T-helper 17 cell (primary cell): ENCODE measurements at regions not wholly inside any gene's neighbourhood (a gene's known extent, or its start where the extent isn't known, plus 50 kb on each side); places are given as distances from the start of the nearest gene placed in this dataset.
"Not testable (repeated sequence)": the region's sequence is repeated elsewhere in the genome, so short reads cannot be mapped to it uniquely, and the experiment has no call there.

Source experiments
- ATAC-seq: fragments of 150-1000 bp; cut with Tn5 transposase; 2 replicates; pipeline ENCODE4 v1.10.0; 2021; ENCODE audit warnings: mild to moderate bottlenecking, moderate library complexity
- DNase-seq, 3 donors: peaks; one replicate each; pipeline versions ENCODE4 v3.0.0 to v3.0.0-alpha.2; 2020 to 2021
- H3K9me3 ChIP-seq: one replicate; pipeline ENCODE4 v1.7.0; 2013; ENCODE audit warnings: low read length, mild to moderate bottlenecking; ENCODE audit not compliant: control insufficient read depth, poor library complexity, severe bottlenecking
- H3K27ac Mint-ChIP-seq: one replicate; pipeline ENCODE4 v1.8.0; 2022; ENCODE audit warnings: mild to moderate bottlenecking, moderate library complexity, mixed read lengths
- H3K27me3 Mint-ChIP-seq: one replicate; pipeline ENCODE4 v1.8.0; 2022; ENCODE audit warnings: mixed read lengths
- H3K36me3 Mint-ChIP-seq: one replicate; pipeline ENCODE4 v1.8.0; 2022; ENCODE audit warnings: low read depth, mixed read lengths
- H3K4me1 Mint-ChIP-seq: one replicate; pipeline ENCODE4 v1.8.0; 2022; ENCODE audit warnings: mild to moderate bottlenecking, mixed read lengths
- H3K4me3 Mint-ChIP-seq: one replicate; pipeline ENCODE4 v1.8.0; 2022; ENCODE audit warnings: mild to moderate bottlenecking, moderate library complexity, mixed read lengths

- Mint-ChIP-seq H3K4me3 (no peak overlapping the region), H3K27me3 (peaks cover 10% of the 10 kb centered on the region), H3K36me3 (no peaks in the 10 kb centered on the region), H3K4me1 (no peaks in the 10 kb centered on the region), H3K27ac (no peak overlapping the region)
- no peak for ATAC-seq
- DNase-seq = no peak
- H3K9me3 ChIP-seq = no peaks in the 10 kb centered on the region
Measured at GRCh38 chr1:5779608-5780323, 212.5 kb downstream of the NPHP4 start.

GRCh38 chr1:5776035-5776550 is 216.1 kb downstream of the NPHP4 start:
- no peak for DNase-seq
- H3K9me3 ChIP-seq = no peaks in the 10 kb centered on the region
- no peak overlapping the region for H3K27ac Mint-ChIP-seq
- H3K4me1 Mint-ChIP-seq = peaks cover 2% of the 10 kb centered on the region
- no peaks in the 10 kb centered on the region for H3K36me3 Mint-ChIP-seq
- ATAC-seq = no peak
- peaks cover 22% of the 10 kb centered on the region for H3K27me3 Mint-ChIP-seq
- no peak overlapping the region for H3K4me3 Mint-ChIP-seq

- DNase-seq (no peak), ATAC-seq (no peak)
- H3K27me3 Mint-ChIP-seq = peaks cover 29% of the 10 kb centered on the region
- peak overlapping the region; percentile 34 for H3K27ac Mint-ChIP-seq
- peaks cover 2% of the 10 kb centered on the region for H3K36me3 Mint-ChIP-seq
- H3K9me3 ChIP-seq = no peaks in the 10 kb centered on the region
- no peak overlapping the region for H3K4me3 Mint-ChIP-seq
- peaks cover 8% of the 10 kb centered on the region for H3K4me1 Mint-ChIP-seq
Measured at GRCh38 chr1:5774019-5774418, 218.2 kb downstream of the NPHP4 start.

- no peaks in the 10 kb centered on the region for H3K9me3 ChIP-seq
- ATAC-seq (no peak), DNase-seq (no peak)
- Mint-ChIP-seq H3K4me3 (no peak overlapping the region), H3K27ac (no peak overlapping the region), H3K27me3 (peaks cover 49% of the 10 kb centered on the region), H3K36me3 (peaks cover 2% of the 10 kb centered on the region), H3K4me1 (peaks cover 8% of the 10 kb centered on the region)
Measured at GRCh38 chr1:5771788-5772187, 220.4 kb downstream of the NPHP4 start.

- no peak overlapping the region for H3K4me3 Mint-ChIP-seq
- no peak for ATAC-seq
- H3K27ac Mint-ChIP-seq = peak overlapping the region; percentile 9
Measured at GRCh38 chr1:5770981-5771765, 221.1 kb downstream of the NPHP4 start.

GRCh38 chr1:5769760-5770159 is 222.5 kb downstream of the NPHP4 start:
- peaks cover 8% of the 10 kb centered on the region for H3K4me1 Mint-ChIP-seq
- DNase-seq = no peak
- peaks cover 2% of the 10 kb centered on the region for H3K36me3 Mint-ChIP-seq
- no peak for ATAC-seq
- H3K4me3 Mint-ChIP-seq = no peak overlapping the region
- no peaks in the 10 kb centered on the region for H3K9me3 ChIP-seq
- H3K27me3 Mint-ChIP-seq = peaks cover 64% of the 10 kb centered on the region
- no peak overlapping the region for H3K27ac Mint-ChIP-seq

More at GRCh38 chr1:5770981-5771765, 221.1 kb downstream of the NPHP4 start:
- peaks cover 53% of the 10 kb centered on the region for H3K27me3 Mint-ChIP-seq
- H3K9me3 ChIP-seq = no peaks in the 10 kb centered on the region
- peaks cover 2% of the 10 kb centered on the region for H3K36me3 Mint-ChIP-seq
- H3K4me1 Mint-ChIP-seq = peaks cover 8% of the 10 kb centered on the region
- no peak for DNase-seq

- ATAC-seq (no peak), DNase-seq (no peak)
- peaks cover 2% of the 10 kb centered on the region for H3K36me3 Mint-ChIP-seq
- H3K4me1 Mint-ChIP-seq = peaks cover 8% of the 10 kb centered on the region
- no peak overlapping the region for H3K4me3 Mint-ChIP-seq
- H3K9me3 ChIP-seq = no peaks in the 10 kb centered on the region
- no peak overlapping the region for H3K27ac Mint-ChIP-seq
- H3K27me3 Mint-ChIP-seq = peaks cover 67% of the 10 kb centered on the region
Measured at GRCh38 chr1:5769146-5769545, 223.1 kb downstream of the NPHP4 start.

- H3K4me1 Mint-ChIP-seq = peaks cover 8% of the 10 kb centered on the region
- ATAC-seq = no peak
- peaks cover 63% of the 10 kb centered on the region for H3K27me3 Mint-ChIP-seq
- no peak overlapping the region for H3K27ac Mint-ChIP-seq
- peaks cover 2% of the 10 kb centered on the region for H3K36me3 Mint-ChIP-seq
- H3K9me3 ChIP-seq = no peaks in the 10 kb centered on the region
- no peak for DNase-seq
- no peak overlapping the region for H3K4me3 Mint-ChIP-seq
Measured at GRCh38 chr1:5768014-5768413, 224.2 kb downstream of the NPHP4 start.

- not testable (repeated sequence) for H3K27ac Mint-ChIP-seq, DNase-seq, H3K4me1 Mint-ChIP-seq, ATAC-seq, H3K4me3 Mint-ChIP-seq, H3K9me3 ChIP-seq, H3K36me3 Mint-ChIP-seq
- H3K27me3 Mint-ChIP-seq = peaks cover 64% of the 10 kb centered on the region
Measured at GRCh38 chr1:5766996-5767395, 225.2 kb downstream of the NPHP4 start.

GRCh38 chr1:5765997-5766913 is 226.0 kb downstream of the NPHP4 start:
- H3K4me3 Mint-ChIP-seq = no peak overlapping the region
- ATAC-seq = no peak
- peaks cover 8% of the 10 kb centered on the region for H3K4me1 Mint-ChIP-seq
- H3K27ac Mint-ChIP-seq = no peak overlapping the region
- no peak for DNase-seq
- peaks cover 67% of the 10 kb centered on the region for H3K27me3 Mint-ChIP-seq
- no peaks in the 10 kb centered on the region for H3K9me3 ChIP-seq
- peaks cover 2% of the 10 kb centered on the region for H3K36me3 Mint-ChIP-seq

GRCh38 chr1:5765483-5765882 is 226.7 kb downstream of the NPHP4 start:
- H3K27ac Mint-ChIP-seq = no peak overlapping the region
- peaks cover under 1% of the 10 kb centered on the region for H3K4me1 Mint-ChIP-seq
- DNase-seq = no peak
- H3K36me3 Mint-ChIP-seq = no peaks in the 10 kb centered on the region
- no peak overlapping the region for H3K4me3 Mint-ChIP-seq
- no peak for ATAC-seq
- H3K9me3 ChIP-seq = no peaks in the 10 kb centered on the region
- H3K27me3 Mint-ChIP-seq = peaks cover 59% of the 10 kb centered on the region

GRCh38 chr1:5764959-5765358 is 227.3 kb downstream of the NPHP4 start:
- H3K4me1 Mint-ChIP-seq = no peaks in the 10 kb centered on the region
- H3K9me3 ChIP-seq = no peaks in the 10 kb centered on the region
- H3K36me3 Mint-ChIP-seq = no peaks in the 10 kb centered on the region
- no peak overlapping the region for H3K4me3 Mint-ChIP-seq
- H3K27me3 Mint-ChIP-seq = peaks cover 57% of the 10 kb centered on the region
- no peak for DNase-seq
- ATAC-seq = no peak
- H3K27ac Mint-ChIP-seq = no peak overlapping the region

GRCh38 chr1:5764464-5764863 is 227.8 kb downstream of the NPHP4 start:
- Mint-ChIP-seq H3K36me3 (no peaks in the 10 kb centered on the region), H3K27me3 (peaks cover 53% of the 10 kb centered on the region), H3K4me1 (no peaks in the 10 kb centered on the region), H3K27ac (no peak overlapping the region), H3K4me3 (no peak overlapping the region)
- DNase-seq (no peak), ATAC-seq (no peak)
- no peaks in the 10 kb centered on the region for H3K9me3 ChIP-seq
